ENCODE measurements at regions not wholly inside any gene's neighbourhood (a gene's known extent, or its start where the extent isn't known, plus 50 kb on each side); places are given as distances from the start of the nearest gene placed in this dataset.

GRCh38 chr2:204109681-204110080 is 173.1 kb downstream of the ICOS start:
- ATAC-seq, result no peak
- no peak for DNase-seq
- Histone ChIP-seq H3K36me3 (no peaks in the 10 kb centered on the region), H3K27ac (no peak overlapping the region), H3K4me3 (no peak overlapping the region), H3K27me3 (ENCODE audit: low read depth) (no peaks in the 10 kb centered on the region), H3K4me1 (peaks cover 38% of the 10 kb centered on the region), H3K9me3 (no peaks in the 10 kb centered on the region)
- intact Hi-C loops (cut with DNase I), result no loop called here
- TF ChIP-seq CTCF (IDR thresholded peaks at IDR 0.05), result no peak

DNA sequence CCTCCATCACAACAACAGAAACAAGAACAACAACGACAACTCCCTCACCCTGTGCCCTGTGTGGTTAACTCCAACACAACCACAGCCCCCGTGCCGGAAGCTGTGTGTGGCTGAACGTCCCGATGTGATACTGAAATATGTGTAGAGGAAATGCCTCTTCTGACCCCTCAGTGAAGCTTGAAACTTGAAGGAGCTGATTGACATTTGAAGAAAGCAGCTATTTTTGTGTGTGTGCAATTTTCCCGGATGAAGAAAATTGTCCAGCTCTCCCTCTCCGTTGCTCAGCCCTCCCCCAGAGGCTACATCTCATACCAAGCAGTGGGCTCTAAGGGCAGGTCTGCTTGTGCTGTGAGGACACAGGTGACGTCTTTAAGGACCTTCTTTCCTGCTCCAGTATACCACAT is 173.8 kb downstream of the ICOS start:
- DNase-seq (no peak), ATAC-seq (peak; percentile 54 to 81)
- intact Hi-C loops (cut with DNase I), result no loop called here
- H3K4me3 ChIP-seq, result no peak overlapping the region
- H3K4me1 ChIP-seq, result peaks cover 44% of the 10 kb centered on the region
- H3K27me3 ChIP-seq (ENCODE audit: low read depth), result no peaks in the 10 kb centered on the region
- TF ChIP-seq CTCF (IDR thresholded peaks at IDR 0.05), result no peak
- H3K27ac ChIP-seq, result peak overlapping the region; percentile 60
- H3K9me3 ChIP-seq, result no peaks in the 10 kb centered on the region
- no peaks in the 10 kb centered on the region for H3K36me3 ChIP-seq

DNA sequence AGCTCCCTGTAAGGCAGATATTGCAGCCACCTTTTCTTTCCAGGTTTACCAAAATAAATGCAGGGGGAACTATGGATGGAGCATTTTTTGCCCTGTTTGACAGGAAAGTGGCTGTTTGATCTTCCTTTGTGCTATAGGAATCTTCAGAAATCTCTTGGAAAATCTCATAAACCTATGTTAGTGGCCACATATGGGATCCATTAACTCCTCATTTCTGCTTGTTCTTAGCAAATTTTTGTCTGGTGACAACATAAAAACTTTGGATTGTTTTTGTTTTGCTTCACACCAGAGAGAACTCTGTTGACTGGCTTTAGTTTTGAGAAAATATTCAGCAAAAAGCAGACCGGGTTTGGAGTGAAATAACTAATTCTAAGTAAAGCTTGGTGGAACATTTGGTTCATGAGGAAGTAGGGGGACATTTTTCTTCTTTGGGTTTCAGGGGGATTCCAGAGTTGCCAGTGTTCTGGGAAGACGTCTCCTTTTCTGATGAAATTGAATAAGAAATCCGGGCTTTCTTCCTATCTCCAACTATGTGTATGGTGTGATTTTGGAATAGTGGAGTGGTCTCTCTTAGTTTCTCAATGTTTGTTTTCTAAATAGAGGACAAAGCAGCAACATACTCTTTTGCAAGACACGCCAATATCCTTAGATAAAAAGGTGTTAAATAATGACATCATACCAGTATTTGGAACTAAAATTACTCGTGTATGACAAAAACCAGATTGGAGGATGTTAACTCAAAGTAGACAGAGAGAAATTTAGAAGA is 174.4 kb downstream of the ICOS start:
- peak in 1 of 2 donors; percentile 38 for ATAC-seq
- intact Hi-C loops (cut with DNase I), result no loop called here
- peak overlapping the region; percentile 60 for H3K27ac ChIP-seq
- no peaks in the 10 kb centered on the region for H3K36me3 ChIP-seq
- H3K9me3 ChIP-seq, result no peaks in the 10 kb centered on the region
- peaks cover 45% of the 10 kb centered on the region for H3K4me1 ChIP-seq
- H3K27me3 ChIP-seq (ENCODE audit: low read depth), result no peaks in the 10 kb centered on the region
- no peak overlapping the region for H3K4me3 ChIP-seq
- TF ChIP-seq CTCF (IDR thresholded peaks at IDR 0.05), result no peak
- no peak for DNase-seq

GRCh38 chr2:204112084-204112770 is 175.7 kb downstream of the ICOS start:
- no peak for DNase-seq
- TF ChIP-seq CTCF (IDR thresholded peaks at IDR 0.05), result no peak
- ATAC-seq, result no peak
- Histone ChIP-seq H3K4me1 (peaks cover 45% of the 10 kb centered on the region), H3K27me3 (ENCODE audit: low read depth) (no peaks in the 10 kb centered on the region), H3K9me3 (no peaks in the 10 kb centered on the region), H3K36me3 (no peaks in the 10 kb centered on the region), H3K27ac (peak overlapping the region; percentile 60), H3K4me3 (no peak overlapping the region)
- intact Hi-C loops (cut with DNase I), result no loop called here

GRCh38 chr2:204114295-204115136 is 178.0 kb downstream of the ICOS start:
- Histone ChIP-seq H3K9me3 (no peaks in the 10 kb centered on the region), H3K36me3 (no peaks in the 10 kb centered on the region), H3K27me3 (ENCODE audit: low read depth) (no peaks in the 10 kb centered on the region), H3K4me1 (peaks cover 35% of the 10 kb centered on the region), H3K27ac (no peak overlapping the region), H3K4me3 (no peak overlapping the region)
- no peak for TF ChIP-seq CTCF (IDR thresholded peaks at IDR 0.05)
- intact Hi-C loops (cut with DNase I), result no loop called here
- ATAC-seq (peak in 1 of 2 donors; percentile 59), DNase-seq (no peak)
